CD14-positive monocyte (primary cell): ENCODE measurements at regions not wholly inside any gene's neighbourhood (a gene's known extent, or its start where the extent isn't known, plus 50 kb on each side); places are given as distances from the start of the nearest gene placed in this dataset.

Experiments
- DNase-seq, 3 donors: peaks; one replicate each; pipeline ENCODE4 v3.0.0-alpha.2; 2011 to 2022
- H2AFZ ChIP-seq: 2 replicates; pipeline ENCODE4 v1.6.0; 2012; ENCODE audit warnings: mild to moderate bottlenecking, low read depth, low read length, inconsistent platforms; ENCODE audit not compliant: insufficient read depth, poor library complexity, severe bottlenecking
- H3K27ac ChIP-seq, 2 donors: 1 replicate in 1 of 2; 2 replicates in 1 of 2; pipeline ENCODE4 v1.5.1; 2012 to 2013; ENCODE audit warnings: low read length in 2 of 2, control low read depth in 1 of 2, inconsistent platforms in 1 of 2, low read depth in 1 of 2, mild to moderate bottlenecking in 1 of 2
- H3K27me3 ChIP-seq, 2 donors: one replicate each; pipeline versions ENCODE4 v1.6.0 to v1.6.1; 2011 to 2013; ENCODE audit warnings: low read length in 2 of 2; ENCODE audit not compliant: control insufficient read depth in 2 of 2, insufficient read depth in 2 of 2
- H3K36me3 ChIP-seq, 2 donors: replicated peaks in 1 of 2; 1 replicate in 1 of 2; 2 replicates in 1 of 2; pipeline versions ENCODE4 v1.5.1 to v1.6.1; 2012 to 2013; ENCODE audit warnings: low read length in 2 of 2, control low read depth in 1 of 2, inconsistent platforms in 1 of 2, mild to moderate bottlenecking in 1 of 2; ENCODE audit not compliant: insufficient read depth in 2 of 2, control insufficient read depth in 1 of 2
- H3K4me1 ChIP-seq, 2 donors: 1 replicate in 1 of 2; 2 replicates in 1 of 2; pipeline versions ENCODE4 v1.5.1 to v1.6.1; 2012 to 2013; ENCODE audit warnings: low read length in 2 of 2, control low read depth in 1 of 2, inconsistent platforms in 1 of 2, mild to moderate bottlenecking in 1 of 2, moderate library complexity in 1 of 2; ENCODE audit not compliant: insufficient read depth in 2 of 2, control insufficient read depth in 1 of 2
- H3K4me2 ChIP-seq: replicated peaks from 2 replicates; pipeline ENCODE3; 2012; ENCODE audit warnings: low read length, moderate library complexity, mild to moderate bottlenecking; ENCODE audit not compliant: poor library complexity, severe bottlenecking; ENCODE audit errors: extremely low read depth
- H3K4me3 ChIP-seq, 3 experiments: fragments of 200-600 bp in 1 of 3; sonication (generic) in 1 of 3; replicated peaks in 1 of 3; 1 replicate in 2 of 3; 2 replicates in 1 of 3; pipeline ENCODE4 v1.5.1; 2011 to 2013; ENCODE audit warnings: low read length in 3 of 3, mild to moderate bottlenecking in 3 of 3, control low read depth in 2 of 3, low read depth in 2 of 3, inconsistent platforms in 1 of 3, moderate library complexity in 1 of 3
- H3K79me2 ChIP-seq: 2 replicates; pipeline ENCODE4 v1.6.0; 2012; ENCODE audit warnings: mild to moderate bottlenecking, control low read depth, inconsistent platforms, low read length, moderate library complexity; ENCODE audit not compliant: insufficient read depth
- H3K9ac ChIP-seq: 2 replicates; pipeline ENCODE4 v1.6.0; 2017; ENCODE audit warnings: low read length, mild to moderate bottlenecking; ENCODE audit not compliant: insufficient read depth, poor library complexity, severe bottlenecking
- H3K9me3 ChIP-seq, 2 donors: replicated peaks in 1 of 2; 1 replicate in 1 of 2; 2 replicates in 1 of 2; pipeline versions ENCODE4 v1.5.1 to v1.6.1; 2012 to 2013; ENCODE audit warnings: low read length in 2 of 2, control low read depth in 1 of 2; ENCODE audit not compliant: control insufficient read depth in 1 of 2, insufficient read depth in 1 of 2
- H4K20me1 ChIP-seq: 2 replicates; pipeline ENCODE4 v1.6.0; 2012; ENCODE audit warnings: mild to moderate bottlenecking, low read length, control low read depth, moderate library complexity; ENCODE audit not compliant: insufficient read depth
- H3K27ac Mint-ChIP-seq, 7 donors: one replicate each; pipeline ENCODE4 v1.8.0; 2020; ENCODE audit warnings: mild to moderate bottlenecking in 7 of 7, mixed read lengths in 7 of 7, moderate library complexity in 6 of 7, inconsistent platforms in 2 of 7
- H3K27me3 Mint-ChIP-seq, 3 donors: one replicate each; pipeline ENCODE4 v1.8.0; 2021 to 2022; ENCODE audit warnings: low read depth in 3 of 3, mild to moderate bottlenecking in 3 of 3, mixed read lengths in 3 of 3, moderate library complexity in 3 of 3, inconsistent platforms in 1 of 3
- H3K36me3 Mint-ChIP-seq, 2 donors: one replicate each; pipeline ENCODE4 v1.8.0; 2020; ENCODE audit warnings: mixed read lengths in 2 of 2, inconsistent platforms in 1 of 2, mild to moderate bottlenecking in 1 of 2
- H3K4me1 Mint-ChIP-seq: one replicate; pipeline ENCODE4 v1.8.0; 2020; ENCODE audit warnings: mild to moderate bottlenecking, mixed read lengths
- H3K4me3 Mint-ChIP-seq, 2 donors: one replicate each; pipeline ENCODE4 v1.8.0; 2020; ENCODE audit warnings: mild to moderate bottlenecking in 2 of 2, mixed read lengths in 2 of 2, moderate library complexity in 1 of 2
- H3K9me3 Mint-ChIP-seq, 7 donors: one replicate each; pipeline ENCODE4 v1.8.0; 2020 to 2022; ENCODE audit warnings: mixed read lengths in 7 of 7, mild to moderate bottlenecking in 6 of 7, moderate library complexity in 6 of 7, inconsistent platforms in 2 of 7
- WGBS: methylation state at CpG from one replicate; pipeline ENCODE4 v1.1.5; 2013; ENCODE audit warnings: missing lambda C conversion rate; ENCODE audit not compliant: insufficient coverage; 5-methylcytosine and 5-hydroxymethylcytosine counted together
- intact Hi-C, 2 donors: fragments of 100-400 bp; cut with micrococcal nuclease; formaldehyde crosslinking; loops; one replicate each; pipeline versions ENCODE4 v1.15.0 to v1.15.1; 2023
- TF ChIP-seq, protein P1 (sequence below): fragments of 200-600 bp; IDR thresholded peaks from one replicate; pipeline ENCODE4 v1.8.0; 2022; ENCODE audit warnings: antibody characterized with exemption, mild to moderate bottlenecking

DNA sequence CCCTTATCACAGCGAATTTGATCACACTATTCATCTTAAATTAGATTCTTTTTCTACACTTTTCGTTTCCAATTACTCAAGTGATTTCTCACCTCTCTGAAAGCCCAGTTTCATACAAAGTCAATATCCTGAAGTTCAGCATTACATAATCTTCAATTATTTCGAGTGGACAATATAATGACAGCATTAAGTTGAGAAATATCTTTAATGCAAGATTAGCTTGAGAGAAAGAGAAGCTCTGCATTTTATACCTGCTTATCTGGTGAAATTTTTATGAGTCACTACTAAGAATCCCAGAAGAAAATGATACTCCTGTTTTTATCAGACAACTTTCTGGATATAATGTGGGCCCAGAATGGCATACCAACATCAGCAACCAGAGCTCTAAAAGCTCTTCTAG is 509.6 kb downstream of the KCNJ2 start:
- no peaks in the 10 kb centered on the region for H3K27me3 ChIP-seq
- no peak overlapping the region for H2AFZ ChIP-seq
- H3K27ac ChIP-seq: no peak overlapping the region
- no peak for DNase-seq
- TF ChIP-seq, protein P1, sequence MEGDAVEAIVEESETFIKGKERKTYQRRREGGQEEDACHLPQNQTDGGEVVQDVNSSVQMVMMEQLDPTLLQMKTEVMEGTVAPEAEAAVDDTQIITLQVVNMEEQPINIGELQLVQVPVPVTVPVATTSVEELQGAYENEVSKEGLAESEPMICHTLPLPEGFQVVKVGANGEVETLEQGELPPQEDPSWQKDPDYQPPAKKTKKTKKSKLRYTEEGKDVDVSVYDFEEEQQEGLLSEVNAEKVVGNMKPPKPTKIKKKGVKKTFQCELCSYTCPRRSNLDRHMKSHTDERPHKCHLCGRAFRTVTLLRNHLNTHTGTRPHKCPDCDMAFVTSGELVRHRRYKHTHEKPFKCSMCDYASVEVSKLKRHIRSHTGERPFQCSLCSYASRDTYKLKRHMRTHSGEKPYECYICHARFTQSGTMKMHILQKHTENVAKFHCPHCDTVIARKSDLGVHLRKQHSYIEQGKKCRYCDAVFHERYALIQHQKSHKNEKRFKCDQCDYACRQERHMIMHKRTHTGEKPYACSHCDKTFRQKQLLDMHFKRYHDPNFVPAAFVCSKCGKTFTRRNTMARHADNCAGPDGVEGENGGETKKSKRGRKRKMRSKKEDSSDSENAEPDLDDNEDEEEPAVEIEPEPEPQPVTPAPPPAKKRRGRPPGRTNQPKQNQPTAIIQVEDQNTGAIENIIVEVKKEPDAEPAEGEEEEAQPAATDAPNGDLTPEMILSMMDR: no peak
- peaks cover 0 to 5% (median 0%) of the 10 kb centered on the region in 3 donors for H3K27me3 Mint-ChIP-seq
- H3K4me1 Mint-ChIP-seq: peaks cover 7% of the 10 kb centered on the region
- no peak overlapping the region for H3K27ac Mint-ChIP-seq
- H4K20me1 ChIP-seq: no peaks in the 10 kb centered on the region
- intact Hi-C loops: no loop called here
- H3K4me2 ChIP-seq: no peak overlapping the region
- H3K9me3 ChIP-seq: no peaks in the 10 kb centered on the region
- H3K9ac ChIP-seq: no peak overlapping the region
- peaks cover 0 to 3% (median 0%) of the 10 kb centered on the region in 7 donors for H3K9me3 Mint-ChIP-seq
- no peaks in the 10 kb centered on the region for H3K4me1 ChIP-seq
- 91% methylated on average over 1 of the region's 3 CpGs for WGBS
- no peak overlapping the region for H3K4me3 ChIP-seq
- H3K36me3 Mint-ChIP-seq: no peaks in the 10 kb centered on the region
- no peak overlapping the region for H3K4me3 Mint-ChIP-seq
- no peaks in the 10 kb centered on the region for H3K36me3 ChIP-seq
- no peaks in the 10 kb centered on the region for H3K79me2 ChIP-seq

DNA sequence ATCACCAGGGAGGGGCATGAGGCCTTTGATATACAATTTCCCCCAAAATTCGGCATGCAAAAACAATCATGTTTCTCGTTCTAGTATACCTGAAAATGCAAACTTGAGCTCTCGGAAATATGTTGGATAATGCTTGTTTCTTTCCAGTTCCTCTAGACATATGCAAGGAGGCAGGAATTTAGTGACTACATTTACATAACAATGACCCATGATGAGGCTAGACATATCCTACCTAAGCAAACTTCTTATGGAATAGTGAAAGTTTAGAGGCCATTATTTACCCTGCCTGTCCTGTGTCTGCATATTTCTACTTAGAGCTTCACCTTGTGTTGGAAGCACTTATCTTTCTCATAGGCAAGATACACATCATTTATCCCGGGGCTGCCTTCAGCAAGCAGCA is 514.6 kb downstream of the KCNJ2 start:
- H3K4me1 Mint-ChIP-seq: peaks cover 3% of the 10 kb centered on the region
- H3K36me3 Mint-ChIP-seq: no peaks in the 10 kb centered on the region
- DNase-seq: no peak
- H3K4me3 ChIP-seq: no peak overlapping the region
- H3K27me3 Mint-ChIP-seq: peaks cover 0 to 5% (median 4%) of the 10 kb centered on the region in 3 donors
- peaks cover 0 to 3% (median 0%) of the 10 kb centered on the region in 7 donors for H3K9me3 Mint-ChIP-seq
- no peak overlapping the region for H3K27ac Mint-ChIP-seq
- H4K20me1 ChIP-seq: no peaks in the 10 kb centered on the region
- no peaks in the 10 kb centered on the region for H3K9me3 ChIP-seq
- no peak overlapping the region for H3K27ac ChIP-seq
- no peaks in the 10 kb centered on the region for H3K36me3 ChIP-seq
- H3K4me1 ChIP-seq: no peaks in the 10 kb centered on the region
- 100% methylated on average over 2 of the region's 4 CpGs for WGBS
- H3K4me2 ChIP-seq: no peak overlapping the region
- no peaks in the 10 kb centered on the region for H3K79me2 ChIP-seq
- no peak overlapping the region for H2AFZ ChIP-seq
- no peak overlapping the region for H3K4me3 Mint-ChIP-seq
- TF ChIP-seq, protein P1: no peak
- H3K27me3 ChIP-seq: no peaks in the 10 kb centered on the region
- no peak overlapping the region for H3K9ac ChIP-seq
- intact Hi-C loops: no loop called here
